Spleen (tissue), 11 donors: ENCODE measurements at regions not wholly inside any gene's neighbourhood (a gene's known extent, or its start where the extent isn't known, plus 50 kb on each side); places are given as distances from the start of the nearest gene placed in this dataset.

Source experiments
- DNase-seq: peaks from one replicate; pipeline ENCODE4 v3.0.0-alpha.2; 2020
- H3K27ac ChIP-seq, 8 donors: fragments of 200-600 bp; sonication (generic) in 7 of 8; 1 replicate in 4 of 8; 2 replicates in 4 of 8; pipeline versions ENCODE4 v1.5.0 to v1.8.0; 2016 to 2021; ENCODE audit warnings: inconsistent platforms in 4 of 8, mild to moderate bottlenecking in 4 of 8, moderate library complexity in 1 of 8
- H3K27me3 ChIP-seq, 7 donors: fragments of 200-600 bp; sonication (generic) in 6 of 7; replicated peaks in 1 of 7; 1 replicate in 4 of 7; 2 replicates in 3 of 7; pipeline versions ENCODE4 v1.5.0 to v1.8.0; 2016 to 2021; ENCODE audit warnings: inconsistent platforms in 3 of 7, mild to moderate bottlenecking in 1 of 7
- H3K36me3 ChIP-seq, 6 donors: fragments of 200-600 bp; sonication (generic) in 5 of 6; 1 replicate in 4 of 6; 2 replicates in 2 of 6; pipeline versions ENCODE4 v1.5.0 to v1.8.0; 2016 to 2021; ENCODE audit warnings: inconsistent platforms in 2 of 6
- H3K4me1 ChIP-seq, 6 donors: fragments of 200-600 bp; sonication (generic) in 5 of 6; 1 replicate in 3 of 6; 2 replicates in 3 of 6; pipeline versions ENCODE4 v1.5.0 to v1.8.0; 2016 to 2021; ENCODE audit warnings: inconsistent platforms in 3 of 6
- H3K4me3 ChIP-seq, 8 donors: fragments of 200-600 bp; sonication (generic) in 7 of 8; 1 replicate in 4 of 8; 2 replicates in 4 of 8; pipeline versions ENCODE4 v1.5.0 to v1.8.0; 2016 to 2021; ENCODE audit warnings: inconsistent platforms in 4 of 8, mild to moderate bottlenecking in 4 of 8, moderate library complexity in 2 of 8
- H3K9me3 ChIP-seq, 8 donors: fragments of 200-600 bp; sonication (generic) in 7 of 8; 1 replicate in 4 of 8; 2 replicates in 4 of 8; pipeline versions ENCODE4 v1.5.0 to v1.8.0; 2016 to 2021; ENCODE audit warnings: inconsistent platforms in 4 of 8
- CTCF ChIP-seq, 11 experiments: fragments of 200-600 bp in 7 of 11; fragments of 450-650 bp in 4 of 11; sonication (generic) in 4 of 11; IDR thresholded peaks in 8 of 11; conservative IDR thresholded peaks in 3 of 11; 1 replicate in 7 of 11; 2 replicates in 4 of 11; pipeline versions ENCODE4 v1.4.0 to v1.8.0; 2016 to 2021; ENCODE audit warnings: antibody characterized with exemption in 11 of 11, inconsistent platforms in 4 of 11, mild to moderate bottlenecking in 1 of 11
- POLR2A ChIP-seq, 3 donors: fragments of 450-650 bp; IDR thresholded peaks; one replicate each; pipeline ENCODE4 v1.5.1; 2017; ENCODE audit warnings: antibody characterized with exemption in 3 of 3, mild to moderate bottlenecking in 1 of 3
- POLR2AphosphoS5 ChIP-seq, 3 donors: sonication (generic); formaldehyde crosslinking; IDR thresholded peaks; one replicate each; pipeline ENCODE4 v1.5.1; 2017; ENCODE audit warnings: antibody characterized with exemption in 3 of 3
- WGBS, 5 donors: extraction: QIAGEN DNeasy Blood & Tissue Kit in 3 of 5; methylation state at CpG; one replicate each; pipeline versions ENCODE4 v1.1.5 to v1.1.7; 2013 to 2018; 5-methylcytosine and 5-hydroxymethylcytosine counted together
- intact Hi-C: fragments of 100-400 bp; cut with DNase I; formaldehyde crosslinking; loops from one replicate; pipeline ENCODE4 v1.15.0; 2023; ENCODE audit warnings: low total_unique reads
- donor health status: healthy with polysubstance abuse.
- donor health status: DM: no; HTN: no; CAD: no; lungs with moderate emphysema.
- donor health status: DM: no; HTN: no; CAD: no.
- donor health status: Bipolar disorder and iron deficiency.
- donor health status: healthy.
- donor health status: DM: no; HTN: no; CAD: no.
- donor health status: DM: yes; HTN: yes; CAD: no.

DNA sequence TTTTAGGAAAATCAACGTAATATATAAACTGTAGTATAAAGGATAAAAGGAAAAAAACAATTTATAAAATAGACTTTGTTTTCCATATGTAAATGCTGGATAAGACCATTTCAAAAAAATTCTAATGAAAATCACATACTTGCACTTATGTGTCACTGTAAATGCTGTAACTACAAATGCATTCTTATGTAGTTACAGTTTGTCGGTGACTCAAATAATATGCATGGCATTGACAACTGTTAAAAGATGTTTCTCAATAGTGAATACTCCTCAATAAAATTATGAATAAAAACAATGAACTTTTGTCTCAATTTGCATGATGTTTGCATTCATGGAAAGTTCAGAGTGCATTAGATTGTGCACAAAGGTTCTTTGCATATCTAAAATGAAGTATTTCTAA is 614.0 kb upstream of the CHRM3 start:
- H3K4me3 ChIP-seq = no peak overlapping the region
- no peak overlapping the region for H3K27ac ChIP-seq
- no peaks in the 10 kb centered on the region for H3K27me3 ChIP-seq
- no peak for DNase-seq
- no peaks in the 10 kb centered on the region for H3K4me1 ChIP-seq
- TF ChIP-seq POLR2A (IDR thresholded peaks at IDR 0.05) = no peak
- TF ChIP-seq CTCF (IDR thresholded peaks at IDR 0.05 in 8 of 11, conservative IDR thresholded peaks at IDR 0.05 in 3 of 11) = no peak
- TF ChIP-seq POLR2AphosphoS5 (IDR thresholded peaks at IDR 0.05) = no peak
- H3K36me3 ChIP-seq = no peaks in the 10 kb centered on the region
- 81 to 93% (median 87%) methylated on average over 2 of the region's 2 CpGs for WGBS, 5 donors
- peaks cover 0 to 6% (median 0%) of the 10 kb centered on the region in 8 donors for H3K9me3 ChIP-seq
- intact Hi-C loops = no loop called here

DNA sequence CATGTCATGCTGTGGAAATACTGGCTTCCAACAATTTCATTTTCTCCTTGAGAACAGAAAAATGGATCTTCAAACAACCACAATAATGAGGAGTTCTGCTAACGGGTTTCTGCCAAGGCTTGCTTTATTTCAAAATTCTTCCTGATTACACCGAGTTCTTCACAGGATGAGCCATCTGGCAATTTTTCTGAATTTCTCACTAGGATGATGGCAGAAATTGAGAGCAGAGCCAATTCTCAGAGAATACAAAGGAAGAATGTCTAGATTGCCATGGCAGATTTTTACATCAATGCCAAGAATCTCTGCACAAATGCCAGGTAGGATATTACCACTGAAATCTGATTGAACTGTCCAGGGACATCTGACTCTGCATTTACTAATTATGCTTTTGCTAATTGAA is 619.0 kb upstream of the CHRM3 start:
- no peak overlapping the region for H3K27ac ChIP-seq
- no peaks in the 10 kb centered on the region for H3K27me3 ChIP-seq
- TF ChIP-seq POLR2AphosphoS5 (IDR thresholded peaks at IDR 0.05) = no peak
- no peak for TF ChIP-seq POLR2A (IDR thresholded peaks at IDR 0.05)
- TF ChIP-seq CTCF (IDR thresholded peaks at IDR 0.05 in 8 of 11, conservative IDR thresholded peaks at IDR 0.05 in 3 of 11) = no peak
- 84 to 96% (median 88%) methylated on average over 2 of the region's 2 CpGs for WGBS, 5 donors
- H3K4me3 ChIP-seq = no peak overlapping the region
- H3K9me3 ChIP-seq = peaks cover 0 to 41% (median 34%) of the 10 kb centered on the region in 8 donors
- DNase-seq = no peak
- no peaks in the 10 kb centered on the region for H3K36me3 ChIP-seq
- intact Hi-C loops = no loop called here
- no peaks in the 10 kb centered on the region for H3K4me1 ChIP-seq

- no peaks in the 10 kb centered on the region for H3K36me3 ChIP-seq
- no peak overlapping the region for H3K27ac ChIP-seq
- intact Hi-C loops = no loop called here
- WGBS, 5 donors = 47 to 88% (median 72%) methylated on average over 2 of the region's 2 CpGs
- no peaks in the 10 kb centered on the region for H3K27me3 ChIP-seq
- H3K4me1 ChIP-seq = no peaks in the 10 kb centered on the region
- peaks cover 0 to 50% (median 36%) of the 10 kb centered on the region in 8 donors for H3K9me3 ChIP-seq
- no peak overlapping the region for H3K4me3 ChIP-seq
- TF ChIP-seq POLR2AphosphoS5 (IDR thresholded peaks at IDR 0.05) (no peak), POLR2A (IDR thresholded peaks at IDR 0.05) (no peak), CTCF (IDR thresholded peaks at IDR 0.05 in 8 of 11, conservative IDR thresholded peaks at IDR 0.05 in 3 of 11) (no peak)
- DNase-seq = no peak
Measured at GRCh38 chr1:238764779-238765178, 621.6 kb upstream of the CHRM3 start.

DNA sequence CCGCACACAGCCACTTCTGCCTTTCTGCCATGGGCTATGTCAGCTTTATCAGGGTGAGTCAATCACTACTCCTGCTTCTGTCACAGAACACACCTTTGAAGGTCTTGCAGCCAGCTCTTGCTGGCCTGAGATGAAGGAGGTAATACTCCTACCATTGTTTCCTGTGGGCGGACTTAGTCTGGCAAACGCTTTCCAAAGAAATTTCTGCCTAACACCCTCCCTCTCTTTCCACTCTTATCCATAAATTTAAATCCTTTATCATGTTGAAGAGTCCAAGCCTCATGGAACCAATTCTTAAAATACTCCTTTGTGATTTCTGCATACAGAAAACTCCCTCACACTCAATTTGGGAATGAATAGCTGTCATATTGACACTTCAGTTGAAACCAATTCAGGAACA is 633.1 kb upstream of the CHRM3 start:
- WGBS, 5 donors = 77 to 82% (median 79%) methylated on average over 3 of the region's 3 CpGs
- Histone ChIP-seq H3K9me3 (peaks cover 0 to 14% (median 4%) of the 10 kb centered on the region in 8 donors), H3K4me1 (no peaks in the 10 kb centered on the region), H3K27ac (no peak overlapping the region), H3K4me3 (no peak overlapping the region), H3K27me3 (no peaks in the 10 kb centered on the region), H3K36me3 (no peaks in the 10 kb centered on the region)
- DNase-seq = no peak
- intact Hi-C loops = no loop called here
- TF ChIP-seq POLR2AphosphoS5 (IDR thresholded peaks at IDR 0.05) = no peak
- TF ChIP-seq CTCF (IDR thresholded peaks at IDR 0.05 in 8 of 11, conservative IDR thresholded peaks at IDR 0.05 in 3 of 11) = no peak
- TF ChIP-seq POLR2A (IDR thresholded peaks at IDR 0.05) = no peak
